Naive thymus-derived CD8-positive, alpha-beta T cell (primary cell): ENCODE measurements at regions not wholly inside any gene's neighbourhood (a gene's known extent, or its start where the extent isn't known, plus 50 kb on each side); places are given as distances from the start of the nearest gene placed in this dataset.

Experiments used
- ATAC-seq, 2 donors: fragments of 150-1000 bp; cut with Tn5 transposase in 1 of 2; sonication (Bioruptor Pico), chemical (Tn5 transposase) in 1 of 2; 1 replicate in 1 of 2; 2 replicates in 1 of 2; pipeline ENCODE4 v1.10.0; 2021; ENCODE audit warnings: mild to moderate bottlenecking in 2 of 2, moderate library complexity in 2 of 2
- POLR2A ChIA-PET: fragments of 350-600 bp; sonication (Branson Sonifier 250); formaldehyde crosslinking; loops from one replicate; lab custom pipeline; 2021; ENCODE audit warnings: antibody characterized with exemption; lab: Charles Lee
- DNase-seq, 10 donors: peaks; one replicate each; pipeline versions ENCODE4 v3.0.0 to v3.0.0-alpha.2; 2020 to 2022
- H3K27ac Mint-ChIP-seq, 10 donors: one replicate each; pipeline ENCODE4 v1.8.0; 2020 to 2022; ENCODE audit warnings: mild to moderate bottlenecking in 10 of 10, mixed read lengths in 10 of 10, moderate library complexity in 4 of 10, inconsistent platforms in 1 of 10
- H3K27me3 Mint-ChIP-seq, 5 donors: one replicate each; pipeline ENCODE4 v1.8.0; 2021 to 2022; ENCODE audit warnings: mixed read lengths in 5 of 5
- H3K36me3 Mint-ChIP-seq, 3 donors: one replicate each; pipeline ENCODE4 v1.8.0; 2020 to 2022; ENCODE audit warnings: mixed read lengths in 3 of 3, mild to moderate bottlenecking in 2 of 3, inconsistent platforms in 1 of 3
- H3K4me1 Mint-ChIP-seq, 4 donors: one replicate each; pipeline ENCODE4 v1.8.0; 2021 to 2022; ENCODE audit warnings: mixed read lengths in 4 of 4
- H3K4me3 Mint-ChIP-seq, 10 donors: one replicate each; pipeline ENCODE4 v1.8.0; 2020 to 2022; ENCODE audit warnings: mild to moderate bottlenecking in 10 of 10, mixed read lengths in 10 of 10, moderate library complexity in 6 of 10, inconsistent platforms in 1 of 10
- H3K9me3 Mint-ChIP-seq, 9 donors: one replicate each; pipeline ENCODE4 v1.8.0; 2020 to 2022; ENCODE audit warnings: mixed read lengths in 9 of 9, mild to moderate bottlenecking in 3 of 9, inconsistent platforms in 1 of 9, moderate library complexity in 1 of 9

DNA sequence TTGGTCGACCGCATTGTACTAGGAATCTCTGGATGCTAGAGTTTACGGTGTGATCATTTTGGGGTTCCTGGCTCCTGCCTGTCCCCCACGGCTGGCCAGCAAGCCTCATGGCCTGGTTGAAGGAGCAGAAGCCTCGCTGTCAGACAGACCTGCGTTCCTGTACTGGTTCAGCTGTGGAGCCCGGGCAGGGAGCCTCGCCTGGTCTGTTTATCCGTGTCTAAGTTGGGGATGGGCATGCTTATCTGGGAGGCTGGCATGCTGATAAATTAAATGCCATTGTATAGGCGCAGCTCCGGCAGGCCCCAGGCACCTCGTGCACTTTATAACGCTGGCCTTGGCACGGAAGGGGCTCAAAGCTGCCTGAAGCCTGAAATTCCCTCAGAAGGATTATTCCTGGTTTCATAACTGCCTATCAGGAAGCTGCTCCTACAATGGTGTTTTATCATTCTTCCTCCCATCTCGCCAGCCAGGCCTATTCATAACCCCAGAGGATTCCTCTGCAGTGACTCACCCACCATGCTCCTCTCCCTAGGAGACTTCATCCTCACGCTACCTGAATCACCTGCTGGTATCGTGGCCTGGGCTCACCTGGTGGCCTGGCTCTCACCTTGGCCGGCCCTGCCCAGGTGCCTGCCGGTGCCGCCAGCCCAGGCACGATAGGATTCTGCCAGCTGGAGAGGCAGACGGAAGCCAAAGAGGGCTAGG lies 110.9 kb downstream of the ASB7 start:
- ATAC-seq: no peak
- H3K27ac Mint-ChIP-seq: no peak overlapping the region

GRCh38 chr15:100714034-100714748 lies 111.8 kb downstream of the ASB7 start:
- DNase-seq: no peak
- Mint-ChIP-seq H3K9me3 (peaks cover 0 to 17% (median 4%) of the 10 kb centered on the region in 9 donors), H3K4me3 (no peak overlapping the region), H3K27me3 (peaks cover 3 to 24% (median 9%) of the 10 kb centered on the region in 5 donors), H3K36me3 (peaks cover 0 to 6% (median 0%) of the 10 kb centered on the region in 3 donors), H3K4me1 (peaks cover 0 to 15% (median 0%) of the 10 kb centered on the region in 4 donors), H3K27ac (no peak overlapping the region)
- no peak for ATAC-seq
- POLR2A ChIA-PET: no interaction called here

More for the DNA sequence above, 110.9 kb downstream of the ASB7 start:
- no peak for DNase-seq
- H3K27me3 Mint-ChIP-seq: peaks cover 2 to 24% (median 5%) of the 10 kb centered on the region in 5 donors
- peaks cover 0 to 26% (median 4%) of the 10 kb centered on the region in 9 donors for H3K9me3 Mint-ChIP-seq
- POLR2A ChIA-PET: no interaction called here
- peaks cover 0 to 6% (median 0%) of the 10 kb centered on the region in 3 donors for H3K36me3 Mint-ChIP-seq
- H3K4me1 Mint-ChIP-seq: peaks cover 0 to 10% (median 0%) of the 10 kb centered on the region in 4 donors
- no peak overlapping the region for H3K4me3 Mint-ChIP-seq

- peaks cover 0 to 10% (median 2%) of the 10 kb centered on the region in 9 donors for H3K9me3 Mint-ChIP-seq
- no peak overlapping the region for H3K27ac Mint-ChIP-seq
- H3K4me3 Mint-ChIP-seq: no peak overlapping the region
- no peak for ATAC-seq
- POLR2A ChIA-PET: no interaction called here
- H3K4me1 Mint-ChIP-seq: peaks cover 0 to 15% (median 0%) of the 10 kb centered on the region in 4 donors
- peaks cover 3 to 24% (median 9%) of the 10 kb centered on the region in 5 donors for H3K27me3 Mint-ChIP-seq
- peaks cover 0 to 3% (median 0%) of the 10 kb centered on the region in 3 donors for H3K36me3 Mint-ChIP-seq
- no peak for DNase-seq
These were observed 112.5 kb downstream of the ASB7 start for GRCh38 chr15:100714749-100715342.

DNA sequence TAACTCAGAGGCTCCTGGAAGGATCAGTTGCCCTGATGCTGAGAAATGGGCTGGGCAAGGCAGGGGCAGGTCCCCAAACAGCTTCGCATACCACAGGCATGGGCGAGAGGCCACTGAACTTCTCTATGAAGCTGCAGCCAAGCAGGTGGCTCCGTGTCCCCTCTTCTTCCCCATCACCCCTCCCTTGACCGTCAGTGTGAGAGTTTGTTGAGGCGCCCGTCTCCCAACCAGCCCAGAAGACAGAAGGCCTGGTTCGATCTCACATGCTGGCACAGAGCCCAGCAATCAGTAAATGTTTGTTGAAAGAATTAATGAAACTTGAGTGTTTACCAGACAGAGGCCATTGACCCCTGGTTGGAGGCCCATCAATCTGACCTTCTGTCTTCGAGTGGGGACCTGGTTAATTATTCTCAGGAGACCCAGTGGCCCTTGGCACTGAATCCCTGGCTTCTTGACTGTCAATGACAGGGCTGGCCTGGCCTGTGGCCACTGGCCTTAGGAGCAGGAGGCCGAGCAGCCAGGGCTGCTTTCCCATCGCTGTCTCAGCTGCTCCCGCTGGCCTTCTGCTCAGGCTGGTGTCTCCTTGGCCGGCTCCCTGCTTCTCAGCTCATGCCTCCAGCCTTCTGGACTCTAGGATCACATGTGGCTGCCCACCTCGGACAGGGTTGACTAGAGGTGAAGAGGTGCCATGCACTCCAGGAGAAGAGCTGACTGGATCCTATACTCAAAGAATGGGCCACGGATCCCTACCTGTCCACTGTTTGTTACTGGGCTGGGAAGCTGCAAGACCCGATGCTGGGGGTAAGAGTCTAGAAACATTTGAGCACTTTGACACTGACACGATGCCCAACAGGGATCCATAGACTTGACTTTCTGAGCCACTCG lies 113.4 kb downstream of the ASB7 start:
- POLR2A ChIA-PET: no interaction called here
- DNase-seq (no peak), ATAC-seq (no peak)
- H3K27ac Mint-ChIP-seq: no peak overlapping the region
- no peaks in the 10 kb centered on the region for H3K36me3 Mint-ChIP-seq
- no peak overlapping the region for H3K4me3 Mint-ChIP-seq
- peaks cover 0 to 9% (median under 1%) of the 10 kb centered on the region in 4 donors for H3K4me1 Mint-ChIP-seq
- peaks cover 0 to 4% (median 0%) of the 10 kb centered on the region in 9 donors for H3K9me3 Mint-ChIP-seq
- peaks cover 3 to 24% (median 9%) of the 10 kb centered on the region in 5 donors for H3K27me3 Mint-ChIP-seq

DNA sequence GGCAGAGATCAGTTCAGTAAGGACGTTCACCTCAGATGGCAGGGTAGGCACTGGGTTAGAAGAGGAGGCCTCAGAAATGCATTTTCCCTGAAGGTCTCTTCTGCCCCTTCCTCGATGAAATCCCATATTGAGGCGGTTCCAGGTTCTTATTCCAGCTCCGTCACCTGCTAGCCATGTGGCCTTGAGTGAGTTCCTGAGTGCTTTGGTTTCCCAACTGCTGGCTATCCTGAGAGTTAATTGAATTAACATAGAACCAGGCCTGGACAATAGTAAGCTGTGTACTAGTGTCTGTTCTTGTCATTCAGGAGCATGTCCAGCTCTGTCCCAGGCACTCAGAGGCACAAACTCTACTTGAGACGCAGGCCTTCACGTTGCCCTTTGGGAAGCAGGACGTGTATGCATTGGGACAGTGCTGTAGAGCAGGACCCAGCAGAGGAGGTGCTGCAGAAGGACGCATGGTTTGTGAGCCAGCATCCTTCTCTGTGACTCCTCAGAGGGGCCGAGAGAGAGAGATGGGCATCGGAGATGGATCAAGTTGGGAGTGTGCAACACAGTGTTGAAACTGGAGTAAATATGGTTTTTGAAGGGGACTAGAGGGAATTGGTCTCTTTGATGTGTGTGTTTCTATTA lies 114.2 kb downstream of the ASB7 start:
- DNase-seq (no peak), ATAC-seq (no peak)
- POLR2A ChIA-PET: no interaction called here
- Mint-ChIP-seq H3K4me1 (peaks cover 0 to 9% (median under 1%) of the 10 kb centered on the region in 4 donors), H3K4me3 (no peak overlapping the region), H3K9me3 (peaks cover 0 to 2% (median 0%) of the 10 kb centered on the region in 9 donors), H3K27me3 (peaks cover 3 to 24% (median 9%) of the 10 kb centered on the region in 5 donors), H3K27ac (no peak overlapping the region), H3K36me3 (no peaks in the 10 kb centered on the region)

- Mint-ChIP-seq H3K9me3 (peaks cover 0 to 2% (median 0%) of the 10 kb centered on the region in 9 donors), H3K4me1 (peaks cover 0 to 9% (median under 1%) of the 10 kb centered on the region in 4 donors), H3K27ac (no peak overlapping the region), H3K4me3 (no peak overlapping the region), H3K36me3 (no peaks in the 10 kb centered on the region), H3K27me3 (peaks cover 3 to 24% (median 9%) of the 10 kb centered on the region in 5 donors)
- DNase-seq (no peak), ATAC-seq (no peak)
- POLR2A ChIA-PET: no interaction called here
These were observed 115.2 kb downstream of the ASB7 start for GRCh38 chr15:100717596-100717995.

DNA sequence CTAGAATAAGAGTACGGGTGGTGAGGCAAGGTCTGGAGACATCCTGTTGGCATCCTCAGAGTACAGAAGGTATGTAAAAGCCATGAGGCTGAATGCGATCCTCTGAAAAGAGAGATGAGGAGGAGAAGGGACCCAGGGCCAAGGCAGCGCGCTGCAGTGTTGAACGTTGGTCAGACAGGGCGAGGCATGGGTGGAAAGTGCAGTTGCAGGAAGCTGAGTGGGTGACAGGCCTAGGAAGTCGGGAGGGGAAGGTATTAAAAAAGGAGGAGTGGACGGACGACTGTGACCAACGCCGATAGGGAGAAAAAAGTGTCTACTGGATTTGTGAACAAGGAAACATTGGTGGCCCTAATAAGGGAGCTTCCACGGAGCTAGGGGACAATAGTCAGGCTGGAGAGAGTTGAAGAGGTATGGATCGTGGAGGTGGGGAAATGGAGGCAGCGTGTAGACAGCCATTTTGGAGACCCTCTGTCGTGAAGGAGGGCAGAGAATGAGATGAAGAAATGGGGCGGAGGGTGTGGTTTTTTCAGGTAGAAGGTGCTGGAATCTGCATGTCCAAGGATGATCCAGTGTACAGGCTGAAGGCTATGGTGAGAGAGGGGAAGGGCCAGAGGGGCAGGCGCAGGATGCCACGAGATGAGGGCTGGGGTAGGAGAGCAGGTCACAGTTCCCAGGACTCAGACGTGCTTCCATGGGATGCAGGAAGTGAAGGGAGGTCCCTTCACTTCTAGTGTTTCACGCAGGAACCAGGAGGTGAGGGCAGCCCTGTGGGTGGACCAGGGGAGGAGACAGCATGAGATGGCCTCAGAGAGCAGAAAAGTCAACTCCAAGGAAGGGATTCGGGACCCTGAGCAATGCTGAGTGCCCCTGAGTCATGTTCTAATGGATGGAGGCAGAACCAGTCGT lies 115.9 kb downstream of the ASB7 start:
- ATAC-seq: no peak
- Mint-ChIP-seq H3K27ac (peak overlapping the region in 1 of 10 donors; percentile 51), H3K4me1 (peaks cover 0 to 9% (median under 1%) of the 10 kb centered on the region in 4 donors), H3K36me3 (no peaks in the 10 kb centered on the region), H3K27me3 (peaks cover 3 to 24% (median 9%) of the 10 kb centered on the region in 5 donors), H3K4me3 (no peak overlapping the region), H3K9me3 (peaks cover 0 to 2% (median 0%) of the 10 kb centered on the region in 9 donors)
- POLR2A ChIA-PET: no interaction called here
- no peak for DNase-seq

- POLR2A ChIA-PET: no interaction called here
- Mint-ChIP-seq H3K4me3 (no peak overlapping the region), H3K27me3 (peaks cover 3 to 24% (median 9%) of the 10 kb centered on the region in 5 donors), H3K36me3 (no peaks in the 10 kb centered on the region), H3K4me1 (peaks cover 0 to 9% (median under 1%) of the 10 kb centered on the region in 4 donors), H3K27ac (no peak overlapping the region), H3K9me3 (peaks cover 0 to 2% (median 0%) of the 10 kb centered on the region in 9 donors)
- DNase-seq (no peak), ATAC-seq (no peak)
These were observed 118.1 kb downstream of the ASB7 start for GRCh38 chr15:100720406-100720967.

DNA sequence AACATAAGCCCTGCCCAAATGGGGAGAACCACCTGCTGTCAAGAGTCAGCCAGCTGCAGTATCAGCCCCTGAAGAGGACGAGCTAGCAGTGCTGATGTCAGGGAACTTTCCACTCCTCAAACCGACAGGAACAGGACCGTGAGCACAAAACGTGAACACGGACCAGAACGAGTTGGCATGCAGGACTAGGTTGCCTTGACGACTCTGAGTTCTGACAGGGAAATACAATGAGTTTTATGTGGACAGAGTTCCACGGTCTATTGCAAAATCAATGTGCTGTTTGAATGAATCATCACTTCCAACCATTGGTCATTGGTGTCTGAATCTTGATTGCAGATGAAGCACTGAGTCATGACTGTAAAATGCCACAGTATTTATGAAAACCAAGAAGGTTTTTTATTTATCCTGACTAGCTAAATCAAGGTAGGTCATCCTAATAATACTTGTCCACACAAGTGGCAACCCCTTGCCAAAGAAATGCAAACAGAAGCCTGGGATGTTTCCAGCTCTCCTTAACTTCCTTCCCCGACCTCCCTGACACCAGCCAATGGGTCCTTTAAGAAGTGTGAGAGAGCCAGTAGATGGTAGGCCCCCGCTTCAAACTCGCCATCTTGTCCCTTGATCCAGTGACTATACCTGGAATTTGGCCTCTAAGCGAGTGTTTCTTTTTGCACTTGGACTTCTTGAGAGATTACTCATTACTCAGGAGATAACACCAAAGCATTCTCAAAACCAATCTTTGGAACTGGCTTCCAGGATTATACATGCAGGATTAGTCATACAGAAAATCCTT lies 119.6 kb downstream of the ASB7 start:
- POLR2A ChIA-PET: no interaction called here
- Mint-ChIP-seq H3K27me3 (peaks cover 0 to 20% (median 9%) of the 10 kb centered on the region in 5 donors), H3K27ac (no peak overlapping the region), H3K4me1 (peaks cover 0 to 9% (median under 1%) of the 10 kb centered on the region in 4 donors), H3K36me3 (no peaks in the 10 kb centered on the region), H3K4me3 (no peak overlapping the region), H3K9me3 (peaks cover 0 to 2% (median 0%) of the 10 kb centered on the region in 9 donors)
- ATAC-seq: no peak
- DNase-seq: peak in 1 of 10 donors; percentile 2
